ENCODE measurements at regions not wholly inside any gene's neighbourhood (a gene's known extent, or its start where the extent isn't known, plus 50 kb on each side); places are given as distances from the start of the nearest gene placed in this dataset.
A peak's percentile ranks its signal among the peaks of the same experiment; 100 is the strongest.

DNA sequence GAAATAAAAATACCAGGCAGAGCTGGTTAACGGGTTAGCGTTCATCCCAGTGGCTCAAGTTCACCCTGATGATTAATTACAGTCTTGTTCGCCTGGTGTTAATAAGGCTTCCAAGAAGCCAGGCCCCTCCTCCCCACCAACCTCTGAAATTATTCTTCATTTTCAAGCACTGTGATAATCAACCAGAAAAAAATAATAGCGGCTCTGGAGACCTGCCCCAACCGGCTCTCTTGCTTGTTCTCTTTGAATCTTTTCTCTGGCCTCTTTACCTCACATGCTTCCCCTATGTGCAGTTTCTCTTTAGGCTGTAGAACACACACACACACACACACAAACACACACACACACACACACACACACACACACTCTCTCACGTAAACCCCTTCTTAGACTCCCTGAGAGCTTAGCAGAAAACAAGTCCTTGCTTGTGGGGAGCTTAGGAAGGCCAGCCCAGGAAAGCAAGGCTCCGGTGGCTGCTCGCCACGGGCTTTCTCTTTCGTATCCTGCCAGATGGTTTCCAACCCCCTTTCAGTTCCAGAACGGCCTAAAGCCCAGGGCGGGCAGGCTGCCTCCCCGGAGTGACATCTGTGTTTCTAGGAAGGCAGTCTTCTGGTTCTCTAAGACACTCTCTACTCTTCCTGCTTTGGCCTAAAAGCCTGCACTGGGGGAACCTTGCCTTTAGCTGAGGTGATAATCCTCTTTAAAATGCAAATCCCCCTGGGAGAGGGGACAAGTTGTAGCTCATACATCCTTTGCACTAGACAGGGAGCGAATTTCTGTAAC is 106.4 kb upstream of the SESN3 start:
- peak in 2 of 3 donors; percentile 66 to 89 for DNase-seq (ENCODE audit: low read depth in 2 of 3, low spot score in 2 of 3)

DNA sequence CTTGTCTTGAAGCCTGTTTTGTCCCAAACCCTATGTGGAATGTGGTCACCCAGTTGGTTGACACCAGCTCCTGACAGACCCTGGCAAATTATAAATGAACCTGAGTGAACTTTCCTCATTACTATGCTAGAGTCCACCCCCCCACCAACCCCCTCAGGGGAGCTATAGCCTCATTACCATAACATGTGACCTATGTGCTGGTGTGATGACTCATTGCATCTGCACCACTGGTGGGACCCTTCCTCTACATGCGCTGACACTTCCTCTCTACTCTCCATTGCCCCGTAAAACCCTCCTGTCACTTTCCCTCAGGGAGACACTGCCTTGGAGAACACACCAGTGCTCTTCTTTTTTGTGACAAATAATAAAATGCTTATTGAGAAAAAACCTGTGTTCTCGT is 105.0 kb upstream of the SESN3 start:
- DNase-seq (ENCODE audit: low read depth in 2 of 3, low spot score in 2 of 3) = peak in 2 of 3 donors; percentile 68 to 77

GRCh38 chr11:95331161-95331560 is 100.2 kb upstream of the SESN3 start:
- no peak for DNase-seq (ENCODE audit: low read depth in 2 of 3, low spot score in 2 of 3)

DNA sequence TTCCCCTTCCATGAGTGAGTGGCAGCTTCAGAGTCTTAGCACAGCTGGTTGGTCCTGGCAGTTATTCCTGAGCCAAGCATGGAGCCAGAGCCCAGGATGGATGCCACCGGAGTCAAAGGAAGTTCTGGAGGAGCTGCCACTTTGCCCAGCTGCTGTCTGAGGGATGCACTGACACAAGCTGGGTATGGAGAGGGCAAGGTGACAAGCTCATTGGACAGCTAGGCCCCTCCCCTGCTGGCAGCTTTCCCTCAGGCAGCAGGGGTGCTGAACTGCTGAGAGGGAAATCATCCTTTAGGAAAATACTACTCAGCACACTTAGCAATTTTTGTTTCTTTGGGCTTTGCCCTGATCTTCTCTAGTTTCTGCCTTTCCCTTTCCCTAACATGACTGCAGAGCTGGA is 99.3 kb upstream of the SESN3 start:
- no peak for DNase-seq (ENCODE audit: low read depth in 2 of 3, low spot score in 2 of 3)

DNA sequence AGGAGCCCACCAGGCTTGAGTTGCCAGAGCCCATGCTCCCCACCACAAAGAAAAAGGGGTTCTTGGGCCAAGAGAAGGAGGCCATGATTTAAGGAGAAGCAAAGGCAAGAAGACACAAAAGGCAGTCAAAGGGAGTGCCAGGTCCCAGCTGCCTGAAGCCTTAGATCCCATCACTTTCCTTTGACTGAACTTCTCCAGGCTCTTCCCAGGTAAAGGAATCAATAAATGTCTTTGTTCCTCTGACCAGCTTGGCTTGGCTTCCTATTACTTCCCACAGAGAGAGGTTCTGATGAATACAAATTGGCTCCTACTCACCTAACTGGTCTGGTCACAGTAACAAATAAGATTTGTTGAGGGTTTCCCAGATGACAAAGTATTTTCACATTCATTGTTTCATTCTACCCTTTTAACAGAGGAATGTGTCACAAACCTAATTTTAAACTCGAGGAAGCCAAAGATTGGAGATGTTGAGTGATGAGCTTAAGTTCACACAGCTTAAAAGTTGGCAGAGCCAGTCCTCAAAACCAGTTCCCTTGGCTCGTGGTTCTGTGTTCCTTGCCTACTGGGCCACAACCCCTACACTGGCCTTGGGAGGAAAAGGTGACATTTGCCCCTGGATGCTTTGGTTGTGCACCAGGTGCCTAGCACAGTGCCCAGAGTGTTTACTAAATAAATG is 96.4 kb upstream of the SESN3 start:
- no peak for DNase-seq (ENCODE audit: low read depth in 2 of 3, low spot score in 2 of 3)

DNA sequence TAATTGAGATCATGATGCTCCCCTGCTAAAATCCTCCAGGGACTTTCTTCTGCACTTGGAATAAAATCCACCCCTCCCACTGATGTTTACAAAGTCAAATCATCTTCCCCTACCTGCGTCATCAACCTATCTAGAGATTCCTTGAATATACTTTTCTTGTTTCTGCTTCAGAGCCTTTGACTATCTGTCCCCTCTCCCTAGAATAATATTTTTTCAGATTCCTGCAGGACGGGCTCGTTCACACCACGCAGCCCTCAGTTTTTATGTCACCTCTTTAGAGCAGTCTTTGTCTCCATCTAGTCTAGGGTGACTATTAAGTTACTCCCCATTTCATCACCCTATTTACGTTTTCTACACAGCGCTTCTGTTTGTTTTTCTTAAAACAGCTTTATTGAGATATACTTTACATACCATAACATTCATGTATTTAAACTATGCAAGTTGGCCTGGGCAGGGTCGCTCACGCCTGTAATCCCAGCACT is 94.8 kb upstream of the SESN3 start:
- DNase-seq (ENCODE audit: low read depth in 2 of 3, low spot score in 2 of 3) = no peak

GRCh38 chr11:95324826-95325225 is 93.8 kb upstream of the SESN3 start:
- no peak for DNase-seq (ENCODE audit: low read depth in 2 of 3, low spot score in 2 of 3)

DNA sequence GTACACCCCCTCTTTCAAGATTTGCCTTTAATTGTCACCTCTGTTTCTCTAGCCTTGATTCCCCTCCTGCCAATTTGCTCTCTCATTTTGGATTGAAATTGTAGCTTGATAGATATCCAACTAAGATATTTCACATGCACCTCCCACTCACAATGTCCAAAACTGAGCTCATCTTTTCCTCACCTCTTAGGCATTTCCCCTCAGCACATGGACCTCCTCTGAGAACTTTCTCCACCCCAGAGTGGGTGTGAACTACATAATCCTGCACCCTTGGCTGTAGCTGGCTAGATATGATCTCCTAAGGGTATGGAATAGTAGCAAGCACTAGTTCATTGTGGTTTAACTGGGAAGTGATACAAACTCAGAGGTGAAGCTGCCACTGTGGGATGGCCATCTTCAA is 91.5 kb upstream of the SESN3 start:
- no peak for DNase-seq (ENCODE audit: low read depth in 2 of 3, low spot score in 2 of 3)

DNA sequence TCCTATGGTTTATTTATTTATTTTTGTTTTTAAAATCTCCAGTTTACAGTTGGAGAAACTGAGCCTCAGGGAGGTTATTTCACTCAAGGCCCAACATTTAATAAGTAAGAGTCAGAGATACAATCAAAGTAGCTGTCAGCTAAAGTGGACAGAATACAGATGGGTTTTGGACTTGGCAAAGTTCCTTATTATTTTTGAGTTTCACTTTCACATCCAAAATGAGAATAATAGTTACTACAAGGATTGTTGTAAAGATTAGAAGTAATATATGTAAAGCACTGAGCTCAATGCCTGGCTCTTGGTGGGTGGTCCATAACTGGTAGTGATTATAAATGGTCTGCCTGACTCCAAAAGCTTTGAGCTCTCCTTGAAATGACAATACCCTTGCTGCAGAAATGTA is 87.5 kb upstream of the SESN3 start:
- DNase-seq (ENCODE audit: low read depth in 2 of 3, low spot score in 2 of 3) = peak in 1 of 3 donors; percentile 69

DNA sequence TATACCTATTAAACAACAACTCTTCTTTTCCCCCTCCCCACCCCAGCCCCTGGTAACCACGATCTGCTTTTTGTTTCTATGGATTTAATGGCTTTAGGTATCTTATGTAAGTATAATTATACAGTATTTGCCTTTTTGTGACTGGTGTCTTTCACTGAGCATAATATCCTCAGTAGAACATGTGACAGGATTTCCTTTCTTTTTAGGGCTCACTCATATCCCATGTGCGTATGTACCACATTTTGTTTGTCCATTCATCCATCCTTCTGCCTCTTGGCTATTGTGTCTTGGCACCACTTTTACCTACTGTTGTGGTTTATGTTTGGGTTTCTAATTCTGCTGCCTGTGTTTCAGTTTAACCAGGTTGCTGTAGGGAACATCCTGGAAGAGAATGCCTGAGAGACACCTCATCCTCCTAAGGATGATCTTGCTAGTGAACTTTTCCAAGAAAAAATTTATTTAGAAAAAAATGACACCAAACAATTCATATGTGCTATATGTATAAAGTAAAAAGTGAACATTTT is 77.6 kb upstream of the SESN3 start:
- no peak for DNase-seq (ENCODE audit: low read depth in 2 of 3, low spot score in 2 of 3)

DNA sequence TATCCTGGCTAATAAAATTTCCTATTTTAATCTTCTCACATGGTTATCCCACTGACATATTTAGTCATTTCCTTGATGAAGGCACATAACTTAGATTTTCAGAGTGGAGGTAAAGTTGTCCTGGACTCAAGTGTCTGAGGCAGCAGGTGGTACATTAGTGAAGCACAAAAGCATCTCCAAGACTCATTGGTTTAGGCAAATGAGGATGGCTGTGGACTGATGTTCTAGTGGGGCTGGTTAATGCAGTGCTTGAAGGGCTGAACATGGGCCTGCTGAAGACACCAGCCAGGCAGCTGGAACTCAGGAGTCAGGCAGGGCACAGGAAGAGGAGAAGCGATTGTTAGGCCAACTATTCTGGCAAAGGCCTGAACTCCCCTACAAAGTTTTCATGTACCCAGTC is 76.3 kb upstream of the SESN3 start:
- DNase-seq (ENCODE audit: low read depth in 2 of 3, low spot score in 2 of 3) = no peak

- DNase-seq (ENCODE audit: low read depth in 2 of 3, low spot score in 2 of 3) = no peak
Measured at GRCh38 chr11:95306801-95307200, 75.8 kb upstream of the SESN3 start.

- DNase-seq (ENCODE audit: low read depth in 2 of 3, low spot score in 2 of 3) = no peak
Measured at GRCh38 chr11:95306123-95306522, 75.1 kb upstream of the SESN3 start.

DNA sequence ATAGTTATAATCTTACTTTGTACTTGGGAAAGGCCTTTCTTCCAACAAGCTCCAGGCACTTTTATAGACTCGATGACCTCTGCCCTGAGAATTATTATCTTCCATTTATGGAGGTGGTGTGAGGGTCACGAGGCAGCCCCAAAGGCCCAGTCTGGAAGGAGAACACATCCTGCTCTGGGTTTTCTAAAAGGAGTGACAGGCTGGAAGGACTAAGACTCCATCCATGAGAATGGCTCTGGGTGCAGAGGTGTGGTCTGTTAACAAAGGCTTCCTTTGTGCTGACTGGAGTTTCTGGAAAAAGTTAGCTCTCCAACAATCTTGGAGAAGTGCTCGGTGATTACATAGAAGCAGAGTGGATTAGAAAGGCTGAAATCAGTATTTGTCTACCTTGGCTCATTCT is 74.7 kb upstream of the SESN3 start:
- DNase-seq (ENCODE audit: low read depth in 2 of 3, low spot score in 2 of 3) = no peak

DNA sequence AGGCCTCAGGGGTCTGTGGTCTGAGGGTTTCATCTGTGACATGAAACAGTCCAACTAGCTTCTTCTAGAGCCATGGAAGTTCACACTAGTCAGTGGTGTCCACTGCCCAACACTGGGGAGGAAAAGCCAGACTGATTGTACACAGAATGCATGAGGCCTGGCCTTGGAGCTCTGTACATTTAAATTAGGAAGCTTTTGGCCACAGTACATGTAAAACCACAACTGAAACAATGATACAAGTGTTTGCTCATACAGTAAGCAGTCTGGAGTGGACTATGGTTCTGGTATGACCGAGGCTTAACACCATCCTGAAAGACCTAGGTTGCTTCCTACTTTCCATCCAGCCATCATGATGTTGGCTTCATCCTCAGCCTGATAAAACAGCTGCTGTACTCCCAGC is 73.8 kb upstream of the SESN3 start:
- DNase-seq (ENCODE audit: low read depth in 2 of 3, low spot score in 2 of 3) = no peak

DNA sequence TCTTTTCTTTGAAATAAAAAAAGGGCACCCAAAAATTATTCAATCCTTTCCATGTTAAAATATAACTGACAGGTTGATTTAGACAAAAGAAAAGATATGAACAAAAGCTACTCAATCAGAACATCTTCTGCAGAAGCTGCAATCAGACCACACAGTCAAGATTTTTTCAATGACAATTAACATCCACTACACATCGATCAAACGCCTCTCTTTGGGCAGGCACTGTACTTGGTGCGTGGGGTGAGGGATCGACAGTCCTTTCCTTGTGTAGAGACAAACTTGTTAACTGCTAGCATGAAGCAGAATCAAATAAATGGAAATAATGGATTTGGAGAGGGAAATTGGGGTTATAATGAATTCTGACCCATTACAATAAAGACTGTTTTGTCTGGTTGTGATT is 71.2 kb upstream of the SESN3 start:
- no peak for DNase-seq (ENCODE audit: low read depth in 2 of 3, low spot score in 2 of 3)

DNA sequence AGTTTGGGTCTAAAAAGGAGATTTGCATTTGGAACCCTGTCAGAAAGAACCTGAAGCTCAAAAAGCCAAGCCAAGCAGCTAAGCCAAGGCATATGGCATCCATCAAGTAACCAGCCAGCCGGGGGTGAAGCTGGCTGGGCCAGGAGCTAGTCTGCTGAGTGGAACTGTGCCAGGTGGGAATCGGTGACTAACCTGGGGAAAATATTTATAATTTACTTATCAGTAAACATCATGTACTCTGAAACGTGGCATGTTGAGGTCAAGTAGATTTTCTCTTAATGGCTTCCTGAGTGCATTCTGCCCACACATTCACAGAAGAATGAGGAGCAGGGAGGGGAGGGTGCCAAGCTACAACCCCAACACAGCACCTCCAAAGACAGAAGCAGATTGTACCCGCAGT is 70.5 kb upstream of the SESN3 start:
- no peak for DNase-seq (ENCODE audit: low read depth in 2 of 3, low spot score in 2 of 3)

- no peak for DNase-seq (ENCODE audit: low read depth in 2 of 3, low spot score in 2 of 3)
Measured at GRCh38 chr11:95299078-95299679, 68.2 kb upstream of the SESN3 start.

DNA sequence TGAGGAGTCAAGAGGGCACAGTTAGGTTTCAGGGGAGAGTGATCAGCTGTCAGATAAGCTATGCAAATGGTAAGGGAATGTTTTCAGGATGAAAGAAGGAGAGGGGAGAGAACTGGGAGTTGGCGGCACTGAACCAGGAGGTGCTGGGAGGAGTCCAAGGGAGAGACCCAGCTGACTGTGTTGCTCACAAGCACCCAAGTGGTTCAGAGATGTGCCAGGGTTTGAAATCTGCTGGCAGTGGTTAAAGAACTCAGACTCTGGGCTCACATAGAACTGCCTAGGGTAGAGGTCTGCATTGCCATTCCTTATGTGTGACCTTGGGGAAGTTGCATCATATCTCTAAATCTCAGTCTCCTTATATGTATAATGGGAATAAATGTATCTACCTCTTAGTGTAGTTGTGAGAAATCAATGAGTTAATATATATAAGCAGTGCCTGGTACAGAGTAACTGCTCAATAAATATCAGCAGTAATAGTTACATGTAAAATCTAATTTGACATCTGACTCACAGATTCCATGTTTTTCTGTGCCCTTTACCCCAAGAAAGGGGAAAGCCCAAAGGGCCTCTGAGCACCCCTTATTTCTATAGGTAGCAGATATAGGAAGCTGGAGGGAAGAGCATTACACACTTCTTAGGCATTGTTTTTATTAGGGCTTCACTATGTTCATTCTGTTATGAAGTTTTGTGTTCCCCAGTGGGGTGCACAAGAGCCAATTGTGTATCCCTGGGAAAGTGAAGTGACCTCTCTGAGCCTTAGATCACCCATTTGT is 66.9 kb upstream of the SESN3 start:
- DNase-seq (ENCODE audit: low read depth in 2 of 3, low spot score in 2 of 3) = no peak

GRCh38 chr11:95296621-95297025 is 65.6 kb upstream of the SESN3 start:
- DNase-seq (ENCODE audit: low read depth in 2 of 3, low spot score in 2 of 3) = no peak

- no peak for DNase-seq (ENCODE audit: low read depth in 2 of 3, low spot score in 2 of 3)
Measured at GRCh38 chr11:95296165-95296564, 65.2 kb upstream of the SESN3 start.
